ENCODE measurements at regions not wholly inside any gene's neighbourhood (a gene's known extent, or its start where the extent isn't known, plus 50 kb on each side); places are given as distances from the start of the nearest gene placed in this dataset.

DNA sequence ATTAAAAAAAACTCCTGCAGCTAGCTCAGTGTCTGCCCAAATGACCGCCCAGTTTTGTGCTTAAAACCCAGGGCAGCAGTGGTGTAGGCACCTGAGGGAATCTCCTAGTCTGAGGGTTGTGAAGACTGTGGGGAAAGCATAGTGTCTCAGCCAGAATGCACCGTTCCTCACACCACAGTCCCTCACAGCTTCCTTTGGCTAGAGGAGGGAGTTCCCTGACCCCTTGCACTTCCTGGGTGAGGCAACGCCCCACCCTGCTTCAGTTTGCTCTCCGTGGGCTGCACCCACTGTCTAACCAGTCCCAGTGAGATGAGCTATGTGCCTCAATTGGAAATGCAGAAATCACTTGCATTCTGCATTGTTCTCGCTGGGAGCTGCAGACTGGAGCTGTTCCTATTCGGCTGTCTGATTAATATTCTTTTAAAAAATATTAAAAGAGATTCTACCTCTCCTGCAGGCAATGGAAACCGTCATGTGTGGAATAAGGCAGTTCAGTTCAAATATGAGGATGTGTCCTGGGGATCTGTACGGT lies 645.7 kb downstream of the FGF9 start (continued):
- TF ChIP-seq, protein P1, sequence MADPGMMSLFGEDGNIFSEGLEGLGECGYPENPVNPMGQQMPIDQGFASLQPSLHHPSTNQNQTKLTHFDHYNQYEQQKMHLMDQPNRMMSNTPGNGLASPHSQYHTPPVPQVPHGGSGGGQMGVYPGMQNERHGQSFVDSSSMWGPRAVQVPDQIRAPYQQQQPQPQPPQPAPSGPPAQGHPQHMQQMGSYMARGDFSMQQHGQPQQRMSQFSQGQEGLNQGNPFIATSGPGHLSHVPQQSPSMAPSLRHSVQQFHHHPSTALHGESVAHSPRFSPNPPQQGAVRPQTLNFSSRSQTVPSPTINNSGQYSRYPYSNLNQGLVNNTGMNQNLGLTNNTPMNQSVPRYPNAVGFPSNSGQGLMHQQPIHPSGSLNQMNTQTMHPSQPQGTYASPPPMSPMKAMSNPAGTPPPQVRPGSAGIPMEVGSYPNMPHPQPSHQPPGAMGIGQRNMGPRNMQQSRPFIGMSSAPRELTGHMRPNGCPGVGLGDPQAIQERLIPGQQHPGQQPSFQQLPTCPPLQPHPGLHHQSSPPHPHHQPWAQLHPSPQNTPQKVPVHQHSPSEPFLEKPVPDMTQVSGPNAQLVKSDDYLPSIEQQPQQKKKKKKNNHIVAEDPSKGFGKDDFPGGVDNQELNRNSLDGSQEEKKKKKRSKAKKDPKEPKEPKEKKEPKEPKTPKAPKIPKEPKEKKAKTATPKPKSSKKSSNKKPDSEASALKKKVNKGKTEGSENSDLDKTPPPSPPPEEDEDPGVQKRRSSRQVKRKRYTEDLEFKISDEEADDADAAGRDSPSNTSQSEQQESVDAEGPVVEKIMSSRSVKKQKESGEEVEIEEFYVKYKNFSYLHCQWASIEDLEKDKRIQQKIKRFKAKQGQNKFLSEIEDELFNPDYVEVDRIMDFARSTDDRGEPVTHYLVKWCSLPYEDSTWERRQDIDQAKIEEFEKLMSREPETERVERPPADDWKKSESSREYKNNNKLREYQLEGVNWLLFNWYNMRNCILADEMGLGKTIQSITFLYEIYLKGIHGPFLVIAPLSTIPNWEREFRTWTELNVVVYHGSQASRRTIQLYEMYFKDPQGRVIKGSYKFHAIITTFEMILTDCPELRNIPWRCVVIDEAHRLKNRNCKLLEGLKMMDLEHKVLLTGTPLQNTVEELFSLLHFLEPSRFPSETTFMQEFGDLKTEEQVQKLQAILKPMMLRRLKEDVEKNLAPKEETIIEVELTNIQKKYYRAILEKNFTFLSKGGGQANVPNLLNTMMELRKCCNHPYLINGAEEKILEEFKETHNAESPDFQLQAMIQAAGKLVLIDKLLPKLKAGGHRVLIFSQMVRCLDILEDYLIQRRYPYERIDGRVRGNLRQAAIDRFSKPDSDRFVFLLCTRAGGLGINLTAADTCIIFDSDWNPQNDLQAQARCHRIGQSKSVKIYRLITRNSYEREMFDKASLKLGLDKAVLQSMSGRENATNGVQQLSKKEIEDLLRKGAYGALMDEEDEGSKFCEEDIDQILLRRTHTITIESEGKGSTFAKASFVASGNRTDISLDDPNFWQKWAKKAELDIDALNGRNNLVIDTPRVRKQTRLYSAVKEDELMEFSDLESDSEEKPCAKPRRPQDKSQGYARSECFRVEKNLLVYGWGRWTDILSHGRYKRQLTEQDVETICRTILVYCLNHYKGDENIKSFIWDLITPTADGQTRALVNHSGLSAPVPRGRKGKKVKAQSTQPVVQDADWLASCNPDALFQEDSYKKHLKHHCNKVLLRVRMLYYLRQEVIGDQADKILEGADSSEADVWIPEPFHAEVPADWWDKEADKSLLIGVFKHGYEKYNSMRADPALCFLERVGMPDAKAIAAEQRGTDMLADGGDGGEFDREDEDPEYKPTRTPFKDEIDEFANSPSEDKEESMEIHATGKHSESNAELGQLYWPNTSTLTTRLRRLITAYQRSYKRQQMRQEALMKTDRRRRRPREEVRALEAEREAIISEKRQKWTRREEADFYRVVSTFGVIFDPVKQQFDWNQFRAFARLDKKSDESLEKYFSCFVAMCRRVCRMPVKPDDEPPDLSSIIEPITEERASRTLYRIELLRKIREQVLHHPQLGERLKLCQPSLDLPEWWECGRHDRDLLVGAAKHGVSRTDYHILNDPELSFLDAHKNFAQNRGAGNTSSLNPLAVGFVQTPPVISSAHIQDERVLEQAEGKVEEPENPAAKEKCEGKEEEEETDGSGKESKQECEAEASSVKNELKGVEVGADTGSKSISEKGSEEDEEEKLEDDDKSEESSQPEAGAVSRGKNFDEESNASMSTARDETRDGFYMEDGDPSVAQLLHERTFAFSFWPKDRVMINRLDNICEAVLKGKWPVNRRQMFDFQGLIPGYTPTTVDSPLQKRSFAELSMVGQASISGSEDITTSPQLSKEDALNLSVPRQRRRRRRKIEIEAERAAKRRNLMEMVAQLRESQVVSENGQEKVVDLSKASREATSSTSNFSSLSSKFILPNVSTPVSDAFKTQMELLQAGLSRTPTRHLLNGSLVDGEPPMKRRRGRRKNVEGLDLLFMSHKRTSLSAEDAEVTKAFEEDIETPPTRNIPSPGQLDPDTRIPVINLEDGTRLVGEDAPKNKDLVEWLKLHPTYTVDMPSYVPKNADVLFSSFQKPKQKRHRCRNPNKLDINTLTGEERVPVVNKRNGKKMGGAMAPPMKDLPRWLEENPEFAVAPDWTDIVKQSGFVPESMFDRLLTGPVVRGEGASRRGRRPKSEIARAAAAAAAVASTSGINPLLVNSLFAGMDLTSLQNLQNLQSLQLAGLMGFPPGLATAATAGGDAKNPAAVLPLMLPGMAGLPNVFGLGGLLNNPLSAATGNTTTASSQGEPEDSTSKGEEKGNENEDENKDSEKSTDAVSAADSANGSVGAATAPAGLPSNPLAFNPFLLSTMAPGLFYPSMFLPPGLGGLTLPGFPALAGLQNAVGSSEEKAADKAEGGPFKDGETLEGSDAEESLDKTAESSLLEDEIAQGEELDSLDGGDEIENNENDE (IDR thresholded peaks at IDR 0.05; ENCODE audit: insufficient replicate concordance, low read length): no peak
- TF ChIP-seq TCF12 (IDR thresholded peaks at IDR 0.05; ENCODE audit: low read depth, low read length): no peak
- no peak for TF ChIP-seq RXRA (IDR thresholded peaks at IDR 0.05; ENCODE audit: insufficient read depth, low read depth, low read length)
- TF ChIP-seq, protein P2, sequence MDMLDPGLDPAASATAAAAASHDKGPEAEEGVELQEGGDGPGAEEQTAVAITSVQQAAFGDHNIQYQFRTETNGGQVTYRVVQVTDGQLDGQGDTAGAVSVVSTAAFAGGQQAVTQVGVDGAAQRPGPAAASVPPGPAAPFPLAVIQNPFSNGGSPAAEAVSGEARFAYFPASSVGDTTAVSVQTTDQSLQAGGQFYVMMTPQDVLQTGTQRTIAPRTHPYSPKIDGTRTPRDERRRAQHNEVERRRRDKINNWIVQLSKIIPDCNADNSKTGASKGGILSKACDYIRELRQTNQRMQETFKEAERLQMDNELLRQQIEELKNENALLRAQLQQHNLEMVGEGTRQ (IDR thresholded peaks at IDR 0.05; ENCODE audit: low read length): no peak
- no peak for TF ChIP-seq SUZ12 (IDR thresholded peaks at IDR 0.05; ENCODE audit: low read length)
- TF ChIP-seq TEAD4 (IDR thresholded peaks at IDR 0.05; ENCODE audit: low read depth, low read length): no peak
- no peak for TF ChIP-seq CTBP2 (IDR thresholded peaks at IDR 0.05; ENCODE audit: borderline replicate concordance, insufficient read depth, insufficient read length, low read length)
- TF ChIP-seq RNF2 (IDR thresholded peaks at IDR 0.05; ENCODE audit: borderline replicate concordance, low read depth, low read length, missing control alignments, poor library complexity, severe bottlenecking): no peak
